Gastrocnemius medialis (tissue), 4 donors: ENCODE measurements at regions not wholly inside any gene's neighbourhood (a gene's known extent, or its start where the extent isn't known, plus 50 kb on each side); places are given as distances from the start of the nearest gene placed in this dataset.

Experiments
- ATAC-seq, 2 donors: fragments of 150-250 bp; one replicate each; pipeline ENCODE4 v1.9.1; 2016
- DNase-seq, 2 donors: peaks; one replicate each; pipeline ENCODE4 v3.0.0-alpha.2; 2019
- H3K27ac ChIP-seq, 4 donors: fragments of 200-600 bp; sonication (generic); 1 replicate in 1 of 4; 2 replicates in 3 of 4; pipeline ENCODE4 v1.5.1; 2016 to 2018; ENCODE audit warnings: mild to moderate bottlenecking in 2 of 4, moderate library complexity in 1 of 4
- H3K27me3 ChIP-seq, 3 donors: fragments of 200-600 bp; sonication (generic) in 2 of 3; 1 replicate in 1 of 3; 2 replicates in 2 of 3; pipeline versions ENCODE4 v1.5.1 to v1.6.0; 2016 to 2019; ENCODE audit warnings: mild to moderate bottlenecking in 1 of 3, moderate library complexity in 1 of 3
- H3K36me3 ChIP-seq, 2 donors: fragments of 200-600 bp; sonication (generic) in 1 of 2; one replicate each; pipeline ENCODE4 v1.5.1; 2017 to 2018
- H3K4me1 ChIP-seq, 2 donors: fragments of 200-600 bp; sonication (generic) in 1 of 2; one replicate each; pipeline ENCODE4 v1.5.1; 2016 to 2017; ENCODE audit warnings: mild to moderate bottlenecking in 2 of 2
- H3K4me3 ChIP-seq, 4 donors: fragments of 200-600 bp; sonication (generic) in 3 of 4; 1 replicate in 1 of 4; 2 replicates in 3 of 4; pipeline ENCODE4 v1.5.1; 2016 to 2019; ENCODE audit warnings: mild to moderate bottlenecking in 2 of 4
- H3K9me3 ChIP-seq, 3 donors: fragments of 200-600 bp; sonication (generic) in 2 of 3; 1 replicate in 1 of 3; 2 replicates in 2 of 3; pipeline ENCODE4 v1.5.1; 2016 to 2019
- POLR2A ChIP-seq, 2 donors: fragments of 450-650 bp; IDR thresholded peaks; one replicate each; pipeline ENCODE4 v1.6.1; 2017; ENCODE audit warnings: antibody characterized with exemption in 2 of 2, mild to moderate bottlenecking in 2 of 2, moderate library complexity in 2 of 2
- in situ Hi-C, 4 donors: fragments of 200-750 bp; cut with MboI; loops; one replicate each; pipeline versions ENCODE4 v1.15.0 to v1.8.0; 2017; ENCODE audit warnings: low sequenced_read_pairs in 4 of 4
- intact Hi-C: fragments of 100-400 bp; cut with DNase I; formaldehyde crosslinking; loops from one replicate; pipeline ENCODE4 v1.15.1; 2023; ENCODE audit warnings: low total_unique reads
- TF ChIP-seq, protein P1 (sequence below), 5 experiments: fragments of 450-650 bp in 3 of 5; fragments of 200-600 bp in 2 of 5; sonication (generic) in 2 of 5; IDR thresholded peaks in 4 of 5; conservative IDR thresholded peaks in 1 of 5; 1 replicate in 4 of 5; 2 replicates in 1 of 5; pipeline ENCODE4 v1.5.1; 2016 to 2019; ENCODE audit warnings: antibody characterized with exemption in 5 of 5, mild to moderate bottlenecking in 3 of 5, moderate library complexity in 3 of 5

- peaks cover 6 to 9% of the 10 kb centered on the region in 2 donors for H3K4me1 ChIP-seq
- no peak for DNase-seq
- ATAC-seq: no peak
- H3K27ac ChIP-seq: no peak overlapping the region
- in situ Hi-C loops (no loop called here), intact Hi-C loops (no loop called here)
- H3K9me3 ChIP-seq: no peaks in the 10 kb centered on the region
- TF ChIP-seq, protein P1, sequence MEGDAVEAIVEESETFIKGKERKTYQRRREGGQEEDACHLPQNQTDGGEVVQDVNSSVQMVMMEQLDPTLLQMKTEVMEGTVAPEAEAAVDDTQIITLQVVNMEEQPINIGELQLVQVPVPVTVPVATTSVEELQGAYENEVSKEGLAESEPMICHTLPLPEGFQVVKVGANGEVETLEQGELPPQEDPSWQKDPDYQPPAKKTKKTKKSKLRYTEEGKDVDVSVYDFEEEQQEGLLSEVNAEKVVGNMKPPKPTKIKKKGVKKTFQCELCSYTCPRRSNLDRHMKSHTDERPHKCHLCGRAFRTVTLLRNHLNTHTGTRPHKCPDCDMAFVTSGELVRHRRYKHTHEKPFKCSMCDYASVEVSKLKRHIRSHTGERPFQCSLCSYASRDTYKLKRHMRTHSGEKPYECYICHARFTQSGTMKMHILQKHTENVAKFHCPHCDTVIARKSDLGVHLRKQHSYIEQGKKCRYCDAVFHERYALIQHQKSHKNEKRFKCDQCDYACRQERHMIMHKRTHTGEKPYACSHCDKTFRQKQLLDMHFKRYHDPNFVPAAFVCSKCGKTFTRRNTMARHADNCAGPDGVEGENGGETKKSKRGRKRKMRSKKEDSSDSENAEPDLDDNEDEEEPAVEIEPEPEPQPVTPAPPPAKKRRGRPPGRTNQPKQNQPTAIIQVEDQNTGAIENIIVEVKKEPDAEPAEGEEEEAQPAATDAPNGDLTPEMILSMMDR (IDR thresholded peaks at IDR 0.05 in 4 of 5, conservative IDR thresholded peaks at IDR 0.05 in 1 of 5): no peak
- no peak for TF ChIP-seq POLR2A (IDR thresholded peaks at IDR 0.05)
- no peaks in the 10 kb centered on the region for H3K36me3 ChIP-seq
- no peaks in the 10 kb centered on the region for H3K27me3 ChIP-seq
- H3K4me3 ChIP-seq: no peak overlapping the region
These were observed 163.4 kb upstream of the AFDN start for GRCh38 chr6:167663316-167663715.

DNA sequence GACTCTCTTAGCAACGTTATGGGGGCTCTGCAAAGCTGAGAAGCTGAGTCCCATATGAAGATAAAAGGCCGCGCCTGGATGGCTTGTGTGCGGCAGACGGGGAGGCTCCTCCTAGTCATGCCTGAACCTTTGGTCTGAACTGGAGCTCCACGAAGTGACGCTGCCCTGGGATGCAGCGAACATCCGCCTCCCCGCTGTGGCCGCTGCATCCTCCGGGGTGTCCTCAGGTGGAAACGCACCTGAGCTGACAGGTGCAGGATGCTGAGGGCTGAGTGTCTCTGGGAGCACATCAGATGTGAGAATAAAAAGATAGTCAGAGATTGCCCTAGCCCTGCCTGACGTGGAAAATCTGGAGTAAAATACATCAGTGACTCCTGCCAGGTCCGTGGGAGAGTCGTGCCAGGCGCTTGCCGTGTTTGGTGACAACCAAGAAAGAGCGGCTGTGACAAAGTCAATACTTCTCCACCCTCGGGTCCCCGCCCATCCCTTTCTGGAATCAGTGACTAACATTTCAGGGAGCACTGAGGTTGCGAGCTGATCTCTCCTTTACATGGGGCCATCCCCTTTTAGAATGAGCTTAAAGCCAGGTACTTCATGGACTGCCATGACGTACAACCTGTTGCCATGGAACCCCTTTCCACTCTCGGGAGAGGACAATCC lies 162.8 kb upstream of the AFDN start:
- Histone ChIP-seq H3K36me3 (no peaks in the 10 kb centered on the region), H3K27me3 (no peaks in the 10 kb centered on the region), H3K4me1 (peaks cover 12 to 15% of the 10 kb centered on the region in 2 donors), H3K27ac (no peak overlapping the region), H3K4me3 (no peak overlapping the region), H3K9me3 (no peaks in the 10 kb centered on the region)
- TF ChIP-seq, protein P1 (IDR thresholded peaks at IDR 0.05 in 4 of 5, conservative IDR thresholded peaks at IDR 0.05 in 1 of 5): no peak
- TF ChIP-seq POLR2A (IDR thresholded peaks at IDR 0.05): no peak
- intact Hi-C loops: no loop called here
- no peak for DNase-seq
- no peak for ATAC-seq
- in situ Hi-C loops: no loop called here

- no peak for ATAC-seq
- no peak for TF ChIP-seq POLR2A (IDR thresholded peaks at IDR 0.05)
- TF ChIP-seq, protein P1 (IDR thresholded peaks at IDR 0.05 in 4 of 5, conservative IDR thresholded peaks at IDR 0.05 in 1 of 5): no peak
- H3K4me1 ChIP-seq: peaks cover 14 to 15% of the 10 kb centered on the region in 2 donors
- no peak overlapping the region for H3K27ac ChIP-seq
- H3K4me3 ChIP-seq: no peak overlapping the region
- H3K27me3 ChIP-seq: no peaks in the 10 kb centered on the region
- intact Hi-C loops: no loop called here
- H3K9me3 ChIP-seq: no peaks in the 10 kb centered on the region
- in situ Hi-C loops: no loop called here
- no peaks in the 10 kb centered on the region for H3K36me3 ChIP-seq
- DNase-seq: no peak
These were observed 161.7 kb upstream of the AFDN start for GRCh38 chr6:167664678-167665660.

- in situ Hi-C loops: no loop called here
- no peaks in the 10 kb centered on the region for H3K27me3 ChIP-seq
- ATAC-seq: no peak
- no peak for DNase-seq
- no peak for TF ChIP-seq POLR2A (IDR thresholded peaks at IDR 0.05)
- TF ChIP-seq, protein P1 (IDR thresholded peaks at IDR 0.05 in 4 of 5, conservative IDR thresholded peaks at IDR 0.05 in 1 of 5): no peak
- peaks cover 14 to 15% of the 10 kb centered on the region in 2 donors for H3K4me1 ChIP-seq
- no peaks in the 10 kb centered on the region for H3K9me3 ChIP-seq
- no peaks in the 10 kb centered on the region for H3K36me3 ChIP-seq
- intact Hi-C loops: no loop called here
- no peak overlapping the region for H3K27ac ChIP-seq
- H3K4me3 ChIP-seq: no peak overlapping the region
These were observed 160.9 kb upstream of the AFDN start for GRCh38 chr6:167665698-167666330.
